ENCODE measurements at regions not wholly inside any gene's neighbourhood (a gene's known extent, or its start where the extent isn't known, plus 50 kb on each side); places are given as distances from the start of the nearest gene placed in this dataset.
"Not testable (repeated sequence)": the region's sequence is repeated elsewhere in the genome, so short reads cannot be mapped to it uniquely, and the experiment has no call there.

DNA sequence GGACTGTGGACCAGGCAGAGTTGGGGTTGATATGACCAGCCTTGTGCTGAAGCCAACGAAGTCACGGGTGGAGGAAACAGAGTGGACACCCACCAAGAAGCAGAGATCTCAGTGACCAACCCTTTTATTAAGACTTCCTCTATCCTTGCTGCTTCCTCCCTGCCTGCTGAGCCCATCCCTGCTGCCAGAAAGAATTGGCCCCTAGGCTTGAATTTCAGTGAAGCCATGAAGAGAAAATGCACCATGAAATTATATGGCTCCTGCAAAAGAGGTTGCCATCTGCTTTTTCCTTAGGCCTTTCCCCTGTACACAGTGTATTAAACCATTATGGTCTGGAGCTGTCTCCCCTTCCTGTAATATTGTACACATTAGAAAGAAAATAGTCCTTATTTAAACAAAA is 246.7 kb downstream of the HS3ST3B1 start:
- Mint-ChIP-seq H3K4me3 (no peak overlapping the region), H3K9me3 (no peaks in the 10 kb centered on the region), H3K27me3 (peaks cover 17 to 31% of the 10 kb centered on the region in 2 donors), H3K36me3 (no peaks in the 10 kb centered on the region), H3K27ac (no peak overlapping the region), H3K4me1 (peaks cover 15 to 28% of the 10 kb centered on the region in 2 donors)
- ATAC-seq (replicated peaks): no peak
- no peak for DNase-seq

DNA sequence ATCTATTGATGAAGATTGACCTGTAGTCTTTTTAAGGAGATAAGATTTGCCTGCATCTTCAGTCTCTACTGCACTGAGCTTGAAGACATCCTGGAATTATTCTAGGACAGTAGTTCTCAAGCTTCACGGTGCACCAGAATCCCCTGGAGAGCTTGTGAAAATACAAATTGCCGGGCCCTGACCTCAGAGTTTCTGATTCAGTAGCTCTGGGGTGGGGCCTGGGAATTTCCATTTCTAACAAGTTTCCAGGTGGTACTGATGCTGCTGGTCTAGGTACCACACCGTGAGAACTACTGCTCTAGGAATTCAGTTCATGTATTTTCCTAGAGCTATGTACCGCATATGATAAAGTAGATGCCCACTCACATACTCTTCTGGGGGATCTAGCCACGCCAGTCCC is 246.1 kb downstream of the HS3ST3B1 start:
- Mint-ChIP-seq H3K27me3 (peaks cover 20 to 35% of the 10 kb centered on the region in 2 donors), H3K9me3 (no peaks in the 10 kb centered on the region), H3K36me3 (no peaks in the 10 kb centered on the region), H3K4me1 (peaks cover 15 to 28% of the 10 kb centered on the region in 2 donors), H3K27ac (peak overlapping the region; percentile 57), H3K4me3 (no peak overlapping the region)
- ATAC-seq (replicated peaks) (peak; percentile 71 to 80), DNase-seq (peak; percentile 7)

DNA sequence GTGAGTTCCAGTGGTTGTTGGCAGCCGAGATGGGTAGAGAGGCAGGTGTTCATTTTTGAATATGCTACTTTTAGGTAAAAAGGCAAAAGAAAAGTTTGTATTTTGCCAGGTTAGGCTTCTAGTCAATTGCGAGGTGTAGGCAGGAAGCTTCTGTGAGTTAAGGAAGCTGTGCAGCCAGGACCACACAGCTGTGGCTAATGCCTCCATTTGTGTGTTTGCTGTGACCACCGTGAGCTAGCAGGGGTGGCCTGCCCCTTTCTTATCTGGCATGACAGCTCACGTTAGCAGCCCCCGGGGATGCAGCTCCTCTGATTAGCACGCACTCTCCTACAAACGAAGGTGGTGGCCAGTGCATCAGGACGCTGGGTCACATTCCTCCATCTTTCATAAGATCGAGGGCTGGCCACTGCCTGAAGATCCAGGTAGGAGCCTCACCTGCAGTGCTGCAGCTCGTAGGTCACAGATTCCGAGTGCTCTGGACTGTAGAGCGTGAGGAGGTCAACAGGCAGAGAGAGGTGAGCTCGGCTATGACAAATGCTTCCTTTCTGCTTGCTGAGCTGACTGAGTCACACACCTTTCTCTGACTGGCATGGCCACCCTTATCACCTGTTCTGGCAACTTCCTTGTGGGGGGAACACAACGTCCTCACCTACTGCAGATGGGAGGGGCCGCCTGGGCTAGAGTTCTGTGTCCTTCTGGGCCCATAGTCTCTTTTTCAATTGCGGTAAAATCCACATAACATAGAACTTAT is 244.4 kb downstream of the HS3ST3B1 start:
- Mint-ChIP-seq H3K27me3 (peaks cover 21 to 41% of the 10 kb centered on the region in 2 donors), H3K4me1 (peaks cover 10 to 21% of the 10 kb centered on the region in 2 donors), H3K36me3 (no peaks in the 10 kb centered on the region), H3K9me3 (peaks cover 0 to 2% of the 10 kb centered on the region in 2 donors), H3K4me3 (no peak overlapping the region), H3K27ac (no peak overlapping the region)
- DNase-seq (no peak), ATAC-seq (replicated peaks) (no peak)

DNA sequence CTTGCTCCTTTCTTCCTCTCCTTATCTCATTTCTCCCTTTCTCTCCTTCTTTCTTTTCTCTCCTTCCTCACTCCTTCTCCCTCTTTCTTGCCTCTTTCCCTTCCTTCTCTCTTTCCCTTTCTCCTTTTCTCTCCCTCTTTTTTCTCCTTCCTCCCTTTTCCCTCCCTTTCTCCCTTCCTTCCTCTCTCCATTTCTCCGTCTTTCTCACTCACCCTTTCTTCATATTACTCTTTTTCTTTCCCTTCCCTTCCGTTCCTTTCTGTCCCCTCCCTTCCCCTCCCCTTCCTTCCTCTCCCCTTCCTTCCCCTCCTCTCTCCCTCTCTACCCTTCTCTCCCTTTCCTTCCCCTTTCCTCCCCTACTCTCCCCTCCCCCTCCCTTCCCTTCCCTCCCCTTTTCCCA is 240.8 kb downstream of the HS3ST3B1 start:
- Mint-ChIP-seq H3K9me3 (peaks cover 3 to 4% of the 10 kb centered on the region in 2 donors), H3K27me3 (peaks cover 14 to 32% of the 10 kb centered on the region in 2 donors), H3K36me3 (no peaks in the 10 kb centered on the region), H3K27ac (no peak overlapping the region), H3K4me3 (no peak overlapping the region), H3K4me1 (peaks cover 3 to 11% of the 10 kb centered on the region in 2 donors)
- no peak for DNase-seq
- ATAC-seq (replicated peaks): no peak

DNA sequence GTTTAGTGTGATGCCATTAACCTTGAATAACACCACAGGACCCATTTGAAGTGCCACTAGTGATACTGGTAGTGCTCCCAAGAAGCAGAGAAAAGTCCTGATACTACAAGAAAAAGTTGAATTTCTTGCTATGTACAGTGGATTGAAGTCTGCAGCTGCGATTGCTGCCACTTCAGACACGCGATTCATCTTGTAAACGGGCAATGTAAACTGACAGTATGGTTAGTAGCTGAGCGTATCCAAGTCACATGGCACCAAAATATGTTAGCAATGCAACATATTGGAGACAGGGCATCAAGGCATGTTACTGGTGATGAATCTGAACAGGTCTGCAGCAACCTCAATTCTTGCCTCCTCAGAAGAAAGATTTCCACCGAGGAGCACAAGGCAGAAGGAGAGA is 238.9 kb downstream of the HS3ST3B1 start:
- Mint-ChIP-seq H3K27ac (no peak overlapping the region), H3K4me1 (no peaks in the 10 kb centered on the region), H3K9me3 (peaks cover 3 to 4% of the 10 kb centered on the region in 2 donors), H3K36me3 (no peaks in the 10 kb centered on the region), H3K27me3 (peaks cover 8 to 16% of the 10 kb centered on the region in 2 donors), H3K4me3 (no peak overlapping the region)
- ATAC-seq (replicated peaks) (no peak), DNase-seq (no peak)

DNA sequence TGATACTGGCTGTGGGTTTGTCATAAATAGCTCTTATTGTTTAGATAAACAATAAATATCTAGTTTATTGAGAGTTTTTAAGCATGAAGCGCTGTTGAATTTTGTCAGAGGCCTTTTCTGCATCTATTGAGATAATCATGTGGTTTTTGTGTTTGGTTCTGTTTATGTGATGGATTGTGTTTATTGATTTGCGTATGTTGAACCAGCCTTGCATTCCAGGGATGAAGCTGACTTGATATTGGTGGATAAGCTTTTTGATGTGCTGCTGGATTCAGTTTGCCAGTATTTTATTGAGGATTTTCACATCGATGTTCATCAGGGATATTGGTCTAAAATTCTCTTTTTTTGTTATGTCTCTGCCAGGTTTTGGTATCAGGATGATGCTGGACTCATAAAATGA is 231.4 kb downstream of the HS3ST3B1 start:
- ATAC-seq (replicated peaks); H3K27ac Mint-ChIP-seq; H3K4me1 Mint-ChIP-seq; H3K27me3 Mint-ChIP-seq; H3K4me3 Mint-ChIP-seq; DNase-seq: not testable (repeated sequence)
- peaks cover 19 to 21% of the 10 kb centered on the region in 2 donors for H3K9me3 Mint-ChIP-seq
- peaks cover 7 to 22% of the 10 kb centered on the region in 2 donors for H3K36me3 Mint-ChIP-seq

DNA sequence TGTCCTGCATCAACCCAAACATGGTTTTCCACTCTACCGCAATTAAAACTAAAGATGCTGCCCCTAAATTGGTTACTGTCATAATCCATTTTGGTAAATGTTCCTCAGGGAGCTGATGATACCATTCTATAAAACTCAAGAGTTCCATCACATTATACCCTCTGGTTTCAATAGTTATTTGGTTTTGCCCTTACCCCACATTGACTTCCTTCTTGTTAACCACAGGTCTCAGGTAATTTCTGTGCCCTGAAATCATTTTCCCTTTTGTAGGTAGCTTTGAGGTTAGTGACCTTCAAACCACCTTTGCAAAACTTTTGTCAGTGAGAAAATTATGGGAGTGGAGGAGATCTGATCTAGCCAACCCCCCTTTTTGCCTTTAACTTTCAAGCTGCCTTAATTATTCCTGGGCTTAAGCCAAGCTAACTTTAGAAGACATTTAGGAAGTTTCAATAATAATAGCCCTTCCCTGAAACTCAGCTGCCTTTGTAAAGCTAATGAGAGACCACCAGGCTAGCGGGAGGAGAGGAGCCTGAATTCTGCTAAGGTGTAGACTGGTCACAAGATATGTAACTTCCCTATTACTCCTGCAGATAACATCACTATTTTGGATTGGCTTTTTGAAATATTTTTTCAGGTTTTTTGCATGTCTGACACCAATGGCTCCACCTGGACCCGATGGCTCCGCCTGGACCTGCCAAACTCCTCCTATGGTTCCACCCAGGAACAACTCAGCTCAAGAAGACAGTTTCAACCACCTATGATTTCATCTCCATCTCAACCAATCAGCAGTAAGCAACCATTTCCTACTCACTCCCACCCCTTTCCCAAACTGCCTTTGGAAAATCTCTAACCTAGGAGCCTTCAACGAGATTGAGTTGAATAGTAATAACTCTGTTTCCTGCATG is 224.9 kb downstream of the HS3ST3B1 start:
- no peak overlapping the region for H3K27ac Mint-ChIP-seq
- ATAC-seq (replicated peaks) (peak in 1 of 2 donors; percentile 54), DNase-seq (no peak)
- H3K27me3 Mint-ChIP-seq: peaks cover 0 to 1% of the 10 kb centered on the region in 2 donors
- no peaks in the 10 kb centered on the region for H3K36me3 Mint-ChIP-seq
- peaks cover 0 to 3% of the 10 kb centered on the region in 2 donors for H3K9me3 Mint-ChIP-seq
- H3K4me3 Mint-ChIP-seq: no peak overlapping the region
- peaks cover 7 to 16% of the 10 kb centered on the region in 2 donors for H3K4me1 Mint-ChIP-seq

DNA sequence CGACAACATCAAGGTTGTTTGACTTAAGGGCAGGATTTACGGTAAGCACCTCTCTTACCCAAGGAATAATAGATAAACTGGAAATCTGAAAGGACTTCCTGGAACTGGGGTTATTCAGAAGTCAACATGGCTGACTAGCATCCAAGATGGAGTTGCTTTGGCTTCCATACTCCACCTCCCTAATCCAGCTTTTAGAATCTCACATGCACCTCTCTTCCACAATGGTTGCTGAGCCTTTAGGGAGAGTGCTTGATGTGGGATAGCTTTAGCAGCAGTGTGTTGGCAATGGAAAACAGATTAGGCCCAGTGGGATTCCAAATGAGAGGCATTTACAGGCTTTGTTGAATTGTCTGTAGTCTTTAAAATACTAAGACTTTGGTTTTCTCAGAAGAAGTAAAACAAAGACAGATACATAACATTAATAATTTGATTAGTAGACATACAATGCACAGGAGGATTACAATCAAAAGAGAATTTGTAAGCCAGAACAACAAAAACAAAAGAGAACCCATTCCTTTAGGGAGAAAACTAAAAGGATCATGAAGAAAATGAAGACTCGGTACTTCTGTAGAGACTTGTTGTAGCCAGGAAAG is 222.0 kb downstream of the HS3ST3B1 start:
- H3K27me3 Mint-ChIP-seq: peaks cover 0 to 5% of the 10 kb centered on the region in 2 donors
- H3K4me1 Mint-ChIP-seq: peaks cover 7 to 16% of the 10 kb centered on the region in 2 donors
- DNase-seq (no peak), ATAC-seq (replicated peaks) (no peak)
- H3K4me3 Mint-ChIP-seq: no peak overlapping the region
- H3K9me3 Mint-ChIP-seq: peaks cover 0 to 2% of the 10 kb centered on the region in 2 donors
- H3K27ac Mint-ChIP-seq: no peak overlapping the region
- no peaks in the 10 kb centered on the region for H3K36me3 Mint-ChIP-seq

DNA sequence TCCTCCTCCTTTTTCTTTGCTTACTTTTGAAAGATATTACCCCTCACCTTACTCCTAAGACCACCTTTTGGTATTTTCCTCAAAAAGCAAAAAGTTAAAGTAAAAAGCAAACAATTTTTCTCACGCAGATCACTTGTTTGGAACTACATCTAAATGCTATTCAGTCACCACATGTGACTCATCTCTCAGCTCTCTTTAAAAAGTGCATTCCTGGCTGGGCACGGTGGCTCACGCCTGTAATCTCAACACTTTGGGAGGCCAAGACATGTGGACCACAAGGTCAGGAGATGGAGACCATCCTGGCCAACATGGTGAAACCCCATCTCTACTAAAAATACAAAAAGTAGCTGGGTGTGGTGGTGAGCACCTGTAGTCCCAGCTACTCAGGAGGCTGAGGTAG is 218.0 kb downstream of the HS3ST3B1 start:
- not testable (repeated sequence) for H3K36me3 Mint-ChIP-seq; H3K9me3 Mint-ChIP-seq; ATAC-seq (replicated peaks); DNase-seq; H3K27ac Mint-ChIP-seq; H3K27me3 Mint-ChIP-seq; H3K4me3 Mint-ChIP-seq; H3K4me1 Mint-ChIP-seq

DNA sequence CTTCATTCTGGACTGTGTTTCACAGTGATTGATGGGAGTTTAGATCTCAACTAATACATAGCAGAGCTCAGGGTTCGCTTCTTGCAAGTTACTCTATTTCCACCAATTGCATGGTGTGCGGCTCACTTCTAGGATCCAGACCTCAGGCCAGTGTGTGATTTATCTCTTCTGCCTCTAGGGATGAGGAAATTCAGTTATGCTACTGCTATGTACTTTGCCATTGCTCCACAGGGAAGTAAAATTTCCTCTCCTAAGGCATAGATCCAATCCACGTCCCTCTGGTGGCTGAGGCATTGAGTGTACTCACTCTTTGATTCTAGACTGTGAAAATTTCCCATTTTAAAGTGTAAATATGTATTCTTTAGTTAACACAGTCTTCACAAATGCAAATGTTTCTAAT is 214.1 kb downstream of the HS3ST3B1 start:
- H3K4me3 Mint-ChIP-seq: no peak overlapping the region
- H3K36me3 Mint-ChIP-seq: no peaks in the 10 kb centered on the region
- no peaks in the 10 kb centered on the region for H3K27me3 Mint-ChIP-seq
- H3K27ac Mint-ChIP-seq: no peak overlapping the region
- no peak for DNase-seq
- peaks cover 0 to 2% of the 10 kb centered on the region in 2 donors for H3K9me3 Mint-ChIP-seq
- ATAC-seq (replicated peaks): no peak
- H3K4me1 Mint-ChIP-seq: peaks cover 0 to under 1% of the 10 kb centered on the region in 2 donors

DNA sequence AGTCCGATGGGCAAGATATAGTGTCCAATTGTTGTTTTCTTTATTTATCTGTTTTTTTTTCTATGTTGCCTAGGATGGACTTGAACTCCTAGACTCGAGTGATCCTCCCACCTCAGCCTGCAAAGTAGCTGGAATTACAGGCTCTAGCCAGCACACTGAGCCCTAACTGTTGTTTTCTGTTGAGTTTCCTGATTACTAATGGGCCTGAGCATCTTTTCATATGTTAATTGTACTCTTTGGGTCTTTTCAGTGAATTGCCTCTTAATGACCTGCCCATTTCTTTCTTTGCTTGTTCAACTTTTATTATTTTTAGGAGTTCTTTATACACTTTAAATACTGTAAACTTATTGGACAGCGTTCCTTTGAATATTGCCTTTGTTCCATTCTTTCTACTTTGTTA is 213.0 kb downstream of the HS3ST3B1 start:
- peaks cover 0 to 2% of the 10 kb centered on the region in 2 donors for H3K36me3 Mint-ChIP-seq
- H3K4me1 Mint-ChIP-seq: peaks cover 0 to 3% of the 10 kb centered on the region in 2 donors
- H3K9me3 Mint-ChIP-seq: peaks cover 3 to 5% of the 10 kb centered on the region in 2 donors
- no peaks in the 10 kb centered on the region for H3K27me3 Mint-ChIP-seq
- no peak overlapping the region for H3K4me3 Mint-ChIP-seq
- DNase-seq: no peak
- ATAC-seq (replicated peaks): no peak
- H3K27ac Mint-ChIP-seq: no peak overlapping the region

DNA sequence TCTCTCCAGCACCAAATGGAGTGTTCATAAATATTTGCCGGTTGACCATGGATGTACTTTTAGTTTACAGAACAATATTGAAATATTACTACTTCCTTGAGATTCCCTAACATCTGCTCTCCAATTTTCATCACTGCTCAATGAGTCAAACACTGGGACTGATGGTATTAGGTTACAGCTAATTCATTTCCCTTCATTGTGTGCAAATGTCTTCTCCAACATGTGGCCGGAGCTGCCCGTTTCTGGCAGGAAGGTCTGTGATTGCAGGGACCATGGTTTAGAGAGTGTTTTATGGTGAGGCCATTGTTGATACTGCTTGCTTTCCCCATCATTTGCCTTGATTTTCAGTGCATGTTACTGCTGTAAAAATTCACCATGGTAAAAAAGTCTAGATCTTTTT is 209.3 kb downstream of the HS3ST3B1 start:
- ATAC-seq (replicated peaks): no peak
- no peak overlapping the region for H3K4me3 Mint-ChIP-seq
- H3K27ac Mint-ChIP-seq: no peak overlapping the region

DNA sequence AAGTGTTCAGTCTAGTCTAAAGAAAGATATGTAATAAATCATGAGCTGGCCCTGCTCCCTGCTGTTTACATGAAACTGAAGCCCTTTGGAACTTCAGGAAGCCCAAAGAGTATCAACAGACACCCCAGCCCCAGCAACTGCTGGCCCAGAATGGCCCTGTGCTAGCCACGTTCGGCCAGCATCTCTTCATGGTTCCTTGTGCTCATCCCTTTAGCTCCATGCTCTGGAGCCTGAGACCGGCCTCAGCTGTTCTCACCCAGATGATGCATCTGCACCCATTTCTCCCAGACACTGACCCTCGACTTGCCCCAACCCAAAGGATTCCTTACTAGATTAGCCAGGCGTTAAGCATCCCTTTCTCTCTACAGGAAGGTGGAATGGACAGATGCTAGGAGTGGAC is 207.3 kb downstream of the HS3ST3B1 start:
- peaks cover 0 to 2% of the 10 kb centered on the region in 2 donors for H3K36me3 Mint-ChIP-seq
- no peak for ATAC-seq (replicated peaks)
- DNase-seq: no peak
- H3K27me3 Mint-ChIP-seq: no peaks in the 10 kb centered on the region
- H3K4me1 Mint-ChIP-seq: peaks cover 0 to 3% of the 10 kb centered on the region in 2 donors
- H3K4me3 Mint-ChIP-seq: no peak overlapping the region
- peaks cover 3 to 5% of the 10 kb centered on the region in 2 donors for H3K9me3 Mint-ChIP-seq
- no peak overlapping the region for H3K27ac Mint-ChIP-seq

More for the DNA sequence above, 209.3 kb downstream of the HS3ST3B1 start:
- H3K9me3 Mint-ChIP-seq: peaks cover 3 to 5% of the 10 kb centered on the region in 2 donors
- DNase-seq: no peak
- no peaks in the 10 kb centered on the region for H3K27me3 Mint-ChIP-seq
- peaks cover 0 to 3% of the 10 kb centered on the region in 2 donors for H3K4me1 Mint-ChIP-seq
- H3K36me3 Mint-ChIP-seq: peaks cover 0 to 2% of the 10 kb centered on the region in 2 donors

DNA sequence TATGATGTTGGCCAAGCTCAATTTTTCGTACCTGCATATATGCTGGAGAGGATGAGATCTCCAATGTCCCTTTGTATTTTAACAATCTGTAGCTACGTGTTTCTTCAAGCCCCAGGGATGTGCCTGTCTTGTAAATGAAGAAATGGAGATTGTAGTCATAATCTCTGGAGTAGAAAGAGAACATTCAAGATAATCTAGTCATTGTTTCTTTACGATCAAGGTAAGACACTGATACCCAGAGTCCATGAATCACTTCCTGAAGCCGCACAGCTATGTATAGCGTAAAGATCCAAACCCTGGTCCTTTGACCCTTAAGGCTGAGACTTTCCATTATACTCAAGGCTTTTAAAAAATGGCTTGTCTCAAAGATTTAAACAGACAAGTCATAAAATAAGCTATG is 205.5 kb downstream of the HS3ST3B1 start:
- DNase-seq (no peak), ATAC-seq (replicated peaks) (no peak)
- H3K4me1 Mint-ChIP-seq: peaks cover 0 to 3% of the 10 kb centered on the region in 2 donors
- H3K27me3 Mint-ChIP-seq: no peaks in the 10 kb centered on the region
- H3K36me3 Mint-ChIP-seq: peaks cover 0 to 2% of the 10 kb centered on the region in 2 donors
- no peak overlapping the region for H3K27ac Mint-ChIP-seq
- H3K9me3 Mint-ChIP-seq: peaks cover 3 to 5% of the 10 kb centered on the region in 2 donors
- no peak overlapping the region for H3K4me3 Mint-ChIP-seq
